ENCODE measurements at regions not wholly inside any gene's neighbourhood (a gene's known extent, or its start where the extent isn't known, plus 50 kb on each side); places are given as distances from the start of the nearest gene placed in this dataset.
"Not testable (repeated sequence)": the region's sequence is repeated elsewhere in the genome, so short reads cannot be mapped to it uniquely, and the experiment has no call there.

GRCh38 chr18:30419399-30419798 is 623.1 kb downstream of the DSC3 start:
- ATAC-seq; intact Hi-C loops (cut with DNase I, micrococcal nuclease); DNase-seq: not testable (repeated sequence)

GRCh38 chr18:30415903-30416302 is 626.6 kb downstream of the DSC3 start:
- ATAC-seq (no peak), DNase-seq (no peak)
- intact Hi-C loops (cut with DNase I, micrococcal nuclease), result no loop called here

- intact Hi-C loops (cut with DNase I, micrococcal nuclease), result no loop called here
- no peak for DNase-seq
- ATAC-seq, result no peak
Observed at GRCh38 chr18:30409120-30409519, 633.4 kb downstream of the DSC3 start.

- ATAC-seq (no peak), DNase-seq (no peak)
- intact Hi-C loops (cut with DNase I, micrococcal nuclease), result no loop called here
Observed at GRCh38 chr18:30406728-30407127, 635.8 kb downstream of the DSC3 start.

- ATAC-seq (no peak), DNase-seq (no peak)
- intact Hi-C loops (cut with DNase I, micrococcal nuclease), result no loop called here
Observed at GRCh38 chr18:30405038-30405437, 637.5 kb downstream of the DSC3 start.

GRCh38 chr18:30404422-30404821 is 638.1 kb downstream of the DSC3 start:
- no peak for DNase-seq
- no peak for ATAC-seq
- intact Hi-C loops (cut with DNase I, micrococcal nuclease), result no loop called here

- no peak for ATAC-seq
- DNase-seq, result no peak
- intact Hi-C loops (cut with DNase I, micrococcal nuclease), result no loop called here
Observed at GRCh38 chr18:30403278-30403677, 639.3 kb downstream of the DSC3 start.

- no peak for ATAC-seq
- intact Hi-C loops (cut with DNase I, micrococcal nuclease), result no loop called here
Observed at GRCh38 chr18:30387401-30387800, 655.1 kb downstream of the DSC3 start.

GRCh38 chr18:30386624-30387023 is 655.9 kb downstream of the DSC3 start:
- DNase-seq (no peak), ATAC-seq (no peak)
- intact Hi-C loops (cut with DNase I, micrococcal nuclease), result no loop called here

More at GRCh38 chr18:30387401-30387800, 655.1 kb downstream of the DSC3 start:
- no peak for DNase-seq

GRCh38 chr18:30385684-30386083 is 656.9 kb downstream of the DSC3 start:
- intact Hi-C loops (cut with DNase I, micrococcal nuclease), result no loop called here
- DNase-seq (no peak), ATAC-seq (no peak)

GRCh38 chr18:30381826-30382225 is 660.7 kb downstream of the DSC3 start:
- no peak for DNase-seq
- intact Hi-C loops (cut with DNase I, micrococcal nuclease), result no loop called here
- no peak for ATAC-seq

GRCh38 chr18:30378097-30378496 is 664.4 kb downstream of the DSC3 start:
- intact Hi-C loops (cut with DNase I, micrococcal nuclease), result no loop called here
- no peak for ATAC-seq
- DNase-seq, result no peak

GRCh38 chr18:30376515-30376914 is 666.0 kb downstream of the DSC3 start:
- intact Hi-C loops (cut with DNase I, micrococcal nuclease), result no loop called here
- ATAC-seq, result no peak
- no peak for DNase-seq

GRCh38 chr18:30361864-30362540 is 680.5 kb downstream of the DSC3 start:
- intact Hi-C loops (cut with DNase I, micrococcal nuclease), result no loop called here
- ATAC-seq, result no peak
- no peak for DNase-seq

GRCh38 chr18:30359521-30359920 is 683.0 kb downstream of the DSC3 start:
- DNase-seq (no peak), ATAC-seq (no peak)
- intact Hi-C loops (cut with DNase I, micrococcal nuclease), result no loop called here

- intact Hi-C loops (cut with DNase I, micrococcal nuclease), result no loop called here
Observed at GRCh38 chr18:30358555-30358954, 684.0 kb downstream of the DSC3 start.

GRCh38 chr18:30352551-30353168 is 689.9 kb downstream of the DSC3 start:
- ATAC-seq (no peak), DNase-seq (no peak)
- intact Hi-C loops (cut with DNase I, micrococcal nuclease), result no loop called here

More at GRCh38 chr18:30358555-30358954, 684.0 kb downstream of the DSC3 start:
- ATAC-seq (no peak), DNase-seq (no peak)

- no peak for ATAC-seq
- intact Hi-C loops (cut with DNase I, micrococcal nuclease), result no loop called here
Observed at GRCh38 chr18:30350263-30350662, 692.3 kb downstream of the DSC3 start.

GRCh38 chr18:30343090-30343489 is 699.5 kb downstream of the DSC3 start:
- intact Hi-C loops (cut with DNase I, micrococcal nuclease), result no loop called here
- DNase-seq, result no peak
- ATAC-seq, result no peak

More at GRCh38 chr18:30350263-30350662, 692.3 kb downstream of the DSC3 start:
- no peak for DNase-seq

- intact Hi-C loops (cut with DNase I, micrococcal nuclease), result no loop called here
Observed at GRCh38 chr18:30342675-30343074, 699.9 kb downstream of the DSC3 start.

GRCh38 chr18:30334781-30335180 is 707.8 kb downstream of the DSC3 start:
- no peak for ATAC-seq

More at GRCh38 chr18:30342675-30343074, 699.9 kb downstream of the DSC3 start:
- DNase-seq (no peak), ATAC-seq (no peak)

More at GRCh38 chr18:30334781-30335180, 707.8 kb downstream of the DSC3 start:
- DNase-seq, result no peak
- intact Hi-C loops (cut with DNase I, micrococcal nuclease), result no loop called here

All from left colon (tissue), 2 donors.